OCI-LY7 (cell line): ENCODE measurements at regions not wholly inside any gene's neighbourhood (a gene's known extent, or its start where the extent isn't known, plus 50 kb on each side); places are given as distances from the start of the nearest gene placed in this dataset.

Experiments
- BruUV-seq: library from RNA; stranded (reverse); fragments of 400-500 nt; replicated peaks from 2 replicates; lab custom pipeline; 2021; lab: Mats Ljungman, UMichigan
- CTCF ChIA-PET: fragments of 300-600 bp; sonication (Branson Sonifier 250); formaldehyde crosslinking; loops from one replicate; lab custom pipeline; 2022; ENCODE audit warnings: antibody characterized with exemption; ENCODE audit not compliant: unreplicated experiment; lab: Charles Lee
- POLR2A ChIA-PET: fragments of 300-600 bp; sonication (Branson Sonifier 250); formaldehyde crosslinking; loops from one replicate; lab custom pipeline; 2022; ENCODE audit warnings: antibody characterized with exemption; lab: Charles Lee
- DNase-seq: peaks from one replicate; pipeline ENCODE4 v3.0.0-alpha.2; 2015; ENCODE audit warnings: low spot score
- H2AFZ ChIP-seq: fragments of 200-600 bp; sonication (generic), shearing (Covaris generic); 2 replicates; pipeline ENCODE4 v1.6.1; 2014; ENCODE audit warnings: mild to moderate bottlenecking, antibody characterized with exemption, low read length, moderate library complexity
- H3K27ac ChIP-seq: fragments of 200-600 bp; sonication (generic); 2 replicates; pipeline ENCODE4 v1.5.1; 2014; ENCODE audit warnings: mixed run types, low read depth, mild to moderate bottlenecking, moderate library complexity, low read length, inconsistent platforms; ENCODE audit not compliant: poor library complexity, severe bottlenecking
- H3K36me3 ChIP-seq: fragments of 200-600 bp; sonication (generic); 2 replicates; pipeline ENCODE4 v1.6.1; 2014; ENCODE audit warnings: mild to moderate bottlenecking, antibody characterized with exemption, low read length, moderate library complexity, mixed read lengths; ENCODE audit not compliant: insufficient read depth
- H3K4me1 ChIP-seq: fragments of 200-600 bp; sonication (generic); 2 replicates; pipeline ENCODE4 v1.5.1; 2014; ENCODE audit warnings: mild to moderate bottlenecking, low read length; ENCODE audit not compliant: insufficient read depth, poor library complexity, severe bottlenecking
- H3K4me2 ChIP-seq: fragments of 200-600 bp; sonication (generic); 2 replicates; pipeline ENCODE4 v1.6.1; 2014; ENCODE audit warnings: mild to moderate bottlenecking, low read length
- H3K4me3 ChIP-seq: fragments of 200-600 bp; sonication (generic); 2 replicates; pipeline ENCODE4 v1.5.1; 2014; ENCODE audit warnings: mild to moderate bottlenecking, low read depth, low read length; ENCODE audit not compliant: poor library complexity, severe bottlenecking
- H3K79me2 ChIP-seq: fragments of 200-600 bp; sonication (generic); 2 replicates; pipeline ENCODE4 v1.6.1; 2016; ENCODE audit warnings: low read depth, mild to moderate bottlenecking, low read length, moderate library complexity, mixed read lengths; ENCODE audit not compliant: insufficient read depth
- H3K9me2 ChIP-seq: fragments of 200-600 bp; sonication (generic); 2 replicates; pipeline ENCODE4 v1.6.1; 2016; ENCODE audit warnings: mild to moderate bottlenecking, low read length, mixed read lengths; ENCODE audit not compliant: insufficient read depth
- H3K9me3 ChIP-seq: fragments of 200-600 bp; sonication (generic); 2 replicates; pipeline ENCODE4 v1.6.1; 2014; ENCODE audit warnings: mild to moderate bottlenecking, mixed run types, low read length, mixed read lengths
- H4K20me1 ChIP-seq: fragments of 200-600 bp; sonication (generic); 2 replicates; pipeline ENCODE4 v1.6.1; 2014; ENCODE audit warnings: mild to moderate bottlenecking, antibody characterized with exemption, low read length, moderate library complexity, mixed read lengths; ENCODE audit not compliant: insufficient read depth
- EZH2phosphoT487 ChIP-seq: fragments of 200-600 bp; sonication (generic); IDR thresholded peaks from 2 replicates; pipeline ENCODE4 v1.6.1; 2018; ENCODE audit warnings: low read depth, borderline replicate concordance, mild to moderate bottlenecking, mixed run types, antibody characterized with exemption, low read length, moderate library complexity, mixed read lengths
- intact Hi-C: fragments of 100-400 bp; cut with micrococcal nuclease; formaldehyde crosslinking; loops from one replicate; pipeline ENCODE4 v1.10.0; 2022; ENCODE audit not compliant: unreplicated experiment
- TF ChIP-seq, protein P1 (sequence below): fragments of 200-600 bp; sonication (generic); conservative IDR thresholded peaks from 2 replicates; pipeline ENCODE4 v1.5.1; 2014; ENCODE audit warnings: mild to moderate bottlenecking, antibody characterized with exemption, low read length, moderate library complexity, mixed read lengths

DNA sequence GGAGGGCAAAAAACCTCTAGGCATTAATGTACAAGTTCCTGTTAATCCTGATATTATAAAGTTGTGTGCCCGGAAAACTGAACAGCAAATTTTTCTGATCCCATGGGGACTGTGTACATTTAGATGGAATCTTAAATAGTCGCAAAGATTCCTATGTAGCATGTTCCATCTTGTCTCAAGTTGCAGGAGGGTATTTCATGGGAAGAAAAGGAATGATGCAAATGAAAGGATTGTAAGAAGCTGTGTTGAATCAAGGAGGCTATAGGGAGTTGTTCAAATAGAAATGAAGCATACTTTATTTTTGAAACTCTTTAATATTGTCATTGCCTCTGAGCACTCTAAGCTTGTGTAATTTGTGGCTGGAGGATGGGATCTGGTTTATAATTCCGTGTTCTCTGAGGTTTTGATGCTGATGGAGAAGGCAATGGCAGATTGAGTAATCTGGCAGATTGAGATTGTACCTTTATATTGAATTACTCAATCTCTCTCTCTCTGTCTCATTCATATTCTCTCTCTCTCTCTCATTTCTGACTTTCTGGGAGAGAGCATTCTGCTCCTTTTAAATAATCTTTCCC lies 288.5 kb downstream of the OSTF1 start:
- CTCF ChIA-PET, result no interaction called here
- H3K36me3 ChIP-seq, result no peaks in the 10 kb centered on the region
- no peak for DNase-seq
- TF ChIP-seq EZH2phosphoT487, result no peak
- TF ChIP-seq, protein P1, sequence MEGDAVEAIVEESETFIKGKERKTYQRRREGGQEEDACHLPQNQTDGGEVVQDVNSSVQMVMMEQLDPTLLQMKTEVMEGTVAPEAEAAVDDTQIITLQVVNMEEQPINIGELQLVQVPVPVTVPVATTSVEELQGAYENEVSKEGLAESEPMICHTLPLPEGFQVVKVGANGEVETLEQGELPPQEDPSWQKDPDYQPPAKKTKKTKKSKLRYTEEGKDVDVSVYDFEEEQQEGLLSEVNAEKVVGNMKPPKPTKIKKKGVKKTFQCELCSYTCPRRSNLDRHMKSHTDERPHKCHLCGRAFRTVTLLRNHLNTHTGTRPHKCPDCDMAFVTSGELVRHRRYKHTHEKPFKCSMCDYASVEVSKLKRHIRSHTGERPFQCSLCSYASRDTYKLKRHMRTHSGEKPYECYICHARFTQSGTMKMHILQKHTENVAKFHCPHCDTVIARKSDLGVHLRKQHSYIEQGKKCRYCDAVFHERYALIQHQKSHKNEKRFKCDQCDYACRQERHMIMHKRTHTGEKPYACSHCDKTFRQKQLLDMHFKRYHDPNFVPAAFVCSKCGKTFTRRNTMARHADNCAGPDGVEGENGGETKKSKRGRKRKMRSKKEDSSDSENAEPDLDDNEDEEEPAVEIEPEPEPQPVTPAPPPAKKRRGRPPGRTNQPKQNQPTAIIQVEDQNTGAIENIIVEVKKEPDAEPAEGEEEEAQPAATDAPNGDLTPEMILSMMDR, result no peak
- H3K79me2 ChIP-seq, result no peaks in the 10 kb centered on the region
- no peaks in the 10 kb centered on the region for H3K9me2 ChIP-seq
- H3K9me3 ChIP-seq, result no peaks in the 10 kb centered on the region
- H2AFZ ChIP-seq, result no peak overlapping the region
- no peaks in the 10 kb centered on the region for H4K20me1 ChIP-seq
- no TSS peak for BruUV-seq
- H3K4me1 ChIP-seq, result no peaks in the 10 kb centered on the region
- no peak overlapping the region for H3K27ac ChIP-seq
- no peak overlapping the region for H3K4me3 ChIP-seq
- H3K4me2 ChIP-seq, result no peak overlapping the region
- POLR2A ChIA-PET, result interaction anchor here (0.5 kb wide), 1 partner anchor 139 kb away, joined by 3 read pairs; no protein-coding TSS in a partner anchor
- intact Hi-C loops, result no loop called here

DNA sequence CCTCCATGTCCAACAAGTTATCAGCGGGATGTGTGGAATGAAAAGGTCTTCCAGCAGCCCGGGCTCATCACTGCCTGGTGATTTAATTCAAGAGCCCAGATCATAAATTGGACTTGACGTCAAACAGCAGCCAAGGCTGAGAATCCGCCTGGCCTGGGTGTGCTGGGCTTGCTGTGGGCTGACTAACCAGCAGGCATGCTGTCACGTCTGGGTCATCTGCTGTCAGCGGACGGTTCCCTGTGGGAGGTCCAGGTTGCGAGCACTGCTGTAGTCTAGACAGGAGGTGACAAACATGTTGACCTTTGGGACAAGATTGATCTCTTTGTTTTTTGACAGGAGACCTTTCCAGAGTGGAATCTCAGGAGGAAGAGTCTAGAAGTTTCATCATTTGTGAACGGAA lies 289.7 kb downstream of the OSTF1 start:
- Histone ChIP-seq H3K9me3 (no peaks in the 10 kb centered on the region), H3K4me1 (no peaks in the 10 kb centered on the region), H3K4me3 (no peak overlapping the region), H3K36me3 (no peaks in the 10 kb centered on the region), H2AFZ (no peak overlapping the region), H4K20me1 (no peaks in the 10 kb centered on the region), H3K79me2 (no peaks in the 10 kb centered on the region), H3K4me2 (no peak overlapping the region), H3K9me2 (no peaks in the 10 kb centered on the region), H3K27ac (no peak overlapping the region)
- POLR2A ChIA-PET, result no interaction called here
- CTCF ChIA-PET, result no interaction called here
- TF ChIP-seq EZH2phosphoT487, result no peak
- BruUV-seq, result no TSS peak
- no peak for DNase-seq
- intact Hi-C loops, result no loop called here

DNA sequence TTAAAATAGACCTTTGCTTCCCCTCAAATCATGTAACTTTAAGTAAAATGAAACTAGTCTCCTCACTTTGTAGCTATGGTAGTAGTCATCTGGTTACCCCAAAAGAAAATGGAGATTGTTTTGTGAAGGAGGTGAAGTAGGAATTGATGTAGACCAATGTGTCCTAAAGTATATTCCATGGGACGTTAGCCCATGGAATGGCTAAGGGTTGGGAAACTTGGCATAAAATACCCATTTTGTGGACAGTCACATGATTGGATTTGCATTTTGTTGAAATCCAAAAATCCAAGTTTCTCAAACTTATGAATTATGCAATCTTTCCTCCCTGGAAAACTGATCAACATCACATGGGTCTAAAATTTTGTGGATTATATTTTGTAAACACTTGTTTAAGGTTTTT lies 290.6 kb downstream of the OSTF1 start:
- Histone ChIP-seq H3K4me2 (no peak overlapping the region), H3K4me3 (no peak overlapping the region), H3K79me2 (no peaks in the 10 kb centered on the region), H3K4me1 (no peaks in the 10 kb centered on the region), H3K9me2 (no peaks in the 10 kb centered on the region), H4K20me1 (no peaks in the 10 kb centered on the region), H3K36me3 (no peaks in the 10 kb centered on the region), H3K27ac (no peak overlapping the region), H3K9me3 (no peaks in the 10 kb centered on the region), H2AFZ (no peak overlapping the region)
- ChIA-PET POLR2A (no interaction called here), CTCF (no interaction called here)
- no peak for DNase-seq
- TF ChIP-seq EZH2phosphoT487, result no peak
- TF ChIP-seq, protein P1, result no peak
- no TSS peak for BruUV-seq
- intact Hi-C loops, result no loop called here
